Lower leg skin (tissue), 3 donors: ENCODE measurements at regions not wholly inside any gene's neighbourhood (a gene's known extent, or its start where the extent isn't known, plus 50 kb on each side); places are given as distances from the start of the nearest gene placed in this dataset.

Experiments used
- POLR2A ChIP-seq, 2 donors: fragments of 450-650 bp; IDR thresholded peaks; one replicate each; pipeline ENCODE4 v1.6.1; 2016 to 2017; ENCODE audit warnings: antibody characterized with exemption in 2 of 2, mild to moderate bottlenecking in 1 of 2, moderate library complexity in 1 of 2
- TF ChIP-seq, protein P1 (sequence below), 3 donors: fragments of 450-650 bp; IDR thresholded peaks; one replicate each; pipeline ENCODE4 v1.5.1; 2016; ENCODE audit warnings: antibody characterized with exemption in 3 of 3, mild to moderate bottlenecking in 3 of 3, moderate library complexity in 2 of 3

GRCh38 chr18:64474255-64474654, 325.4 kb upstream of the LINC00305 start:
- TF ChIP-seq POLR2A (IDR thresholded peaks at IDR 0.05) = no peak
- TF ChIP-seq, protein P1, sequence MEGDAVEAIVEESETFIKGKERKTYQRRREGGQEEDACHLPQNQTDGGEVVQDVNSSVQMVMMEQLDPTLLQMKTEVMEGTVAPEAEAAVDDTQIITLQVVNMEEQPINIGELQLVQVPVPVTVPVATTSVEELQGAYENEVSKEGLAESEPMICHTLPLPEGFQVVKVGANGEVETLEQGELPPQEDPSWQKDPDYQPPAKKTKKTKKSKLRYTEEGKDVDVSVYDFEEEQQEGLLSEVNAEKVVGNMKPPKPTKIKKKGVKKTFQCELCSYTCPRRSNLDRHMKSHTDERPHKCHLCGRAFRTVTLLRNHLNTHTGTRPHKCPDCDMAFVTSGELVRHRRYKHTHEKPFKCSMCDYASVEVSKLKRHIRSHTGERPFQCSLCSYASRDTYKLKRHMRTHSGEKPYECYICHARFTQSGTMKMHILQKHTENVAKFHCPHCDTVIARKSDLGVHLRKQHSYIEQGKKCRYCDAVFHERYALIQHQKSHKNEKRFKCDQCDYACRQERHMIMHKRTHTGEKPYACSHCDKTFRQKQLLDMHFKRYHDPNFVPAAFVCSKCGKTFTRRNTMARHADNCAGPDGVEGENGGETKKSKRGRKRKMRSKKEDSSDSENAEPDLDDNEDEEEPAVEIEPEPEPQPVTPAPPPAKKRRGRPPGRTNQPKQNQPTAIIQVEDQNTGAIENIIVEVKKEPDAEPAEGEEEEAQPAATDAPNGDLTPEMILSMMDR (IDR thresholded peaks at IDR 0.05) = no peak
